ENCODE measurements at regions not wholly inside any gene's neighbourhood (a gene's known extent, or its start where the extent isn't known, plus 50 kb on each side); places are given as distances from the start of the nearest gene placed in this dataset.

DNA sequence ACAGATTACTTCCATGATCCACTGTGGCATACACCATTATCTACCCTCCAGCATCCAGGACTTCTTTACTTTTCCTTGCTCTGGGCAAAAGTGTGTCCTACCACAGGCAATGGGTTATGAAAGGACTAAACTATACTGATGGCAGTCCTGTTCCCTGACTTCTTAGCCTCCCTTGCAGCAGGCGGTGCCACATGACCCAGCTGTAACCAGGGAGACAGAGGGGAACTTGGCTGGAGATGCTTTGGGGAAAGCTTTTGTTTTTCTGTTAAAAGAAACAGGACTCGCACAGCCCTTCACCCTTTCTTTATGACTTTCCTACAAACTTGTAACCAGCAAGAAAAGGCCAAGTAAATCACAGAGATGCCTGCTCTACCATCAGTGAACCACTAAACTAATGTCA lies 394.4 kb downstream of the PCNX1 start:
- no peaks in the 10 kb centered on the region for H3K27me3 ChIP-seq (ENCODE audit: insufficient read depth, poor library complexity, severe bottlenecking)
- H3K4me3 ChIP-seq (replicated peaks; ENCODE audit: insufficient read depth, low read length): no peak overlapping the region
- no peak for TF ChIP-seq SPI1 (IDR thresholded peaks at IDR 0.05; ENCODE audit: borderline replicate concordance, low read depth)
- TF ChIP-seq, protein P1, sequence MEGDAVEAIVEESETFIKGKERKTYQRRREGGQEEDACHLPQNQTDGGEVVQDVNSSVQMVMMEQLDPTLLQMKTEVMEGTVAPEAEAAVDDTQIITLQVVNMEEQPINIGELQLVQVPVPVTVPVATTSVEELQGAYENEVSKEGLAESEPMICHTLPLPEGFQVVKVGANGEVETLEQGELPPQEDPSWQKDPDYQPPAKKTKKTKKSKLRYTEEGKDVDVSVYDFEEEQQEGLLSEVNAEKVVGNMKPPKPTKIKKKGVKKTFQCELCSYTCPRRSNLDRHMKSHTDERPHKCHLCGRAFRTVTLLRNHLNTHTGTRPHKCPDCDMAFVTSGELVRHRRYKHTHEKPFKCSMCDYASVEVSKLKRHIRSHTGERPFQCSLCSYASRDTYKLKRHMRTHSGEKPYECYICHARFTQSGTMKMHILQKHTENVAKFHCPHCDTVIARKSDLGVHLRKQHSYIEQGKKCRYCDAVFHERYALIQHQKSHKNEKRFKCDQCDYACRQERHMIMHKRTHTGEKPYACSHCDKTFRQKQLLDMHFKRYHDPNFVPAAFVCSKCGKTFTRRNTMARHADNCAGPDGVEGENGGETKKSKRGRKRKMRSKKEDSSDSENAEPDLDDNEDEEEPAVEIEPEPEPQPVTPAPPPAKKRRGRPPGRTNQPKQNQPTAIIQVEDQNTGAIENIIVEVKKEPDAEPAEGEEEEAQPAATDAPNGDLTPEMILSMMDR (IDR thresholded peaks at IDR 0.05; ENCODE audit: insufficient read depth, low read length): no peak
- no peak overlapping the region for H3K27ac ChIP-seq (replicated peaks)
- no peak for DNase-seq (ENCODE audit: low read depth in 1 of 2, low spot score in 1 of 2)

DNA sequence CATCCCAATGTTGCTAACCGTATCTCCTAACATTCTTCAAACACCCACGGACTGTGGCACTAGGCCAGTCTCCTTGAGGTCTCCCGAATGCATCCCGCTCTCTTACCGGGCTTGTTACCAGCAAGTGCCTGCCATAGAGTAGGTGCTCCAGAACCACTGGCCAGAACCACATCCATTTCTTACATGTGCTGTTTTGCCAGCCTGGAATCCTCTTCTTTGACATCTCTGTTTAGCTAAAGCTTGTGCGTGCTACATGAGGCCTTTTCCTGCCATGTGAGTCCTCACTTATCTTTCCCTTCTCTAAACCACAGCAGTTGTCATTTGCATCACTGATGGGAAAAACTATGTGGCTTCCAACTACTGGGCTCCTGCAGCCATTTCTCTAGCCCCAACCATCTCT lies 397.4 kb downstream of the PCNX1 start:
- no peak overlapping the region for H3K27ac ChIP-seq (replicated peaks)
- H3K27me3 ChIP-seq (ENCODE audit: insufficient read depth, poor library complexity, severe bottlenecking): no peaks in the 10 kb centered on the region
- no peak for DNase-seq (ENCODE audit: low read depth in 1 of 2, low spot score in 1 of 2)
- H3K4me3 ChIP-seq (replicated peaks; ENCODE audit: insufficient read depth, low read length): no peak overlapping the region
- TF ChIP-seq, protein P2, sequence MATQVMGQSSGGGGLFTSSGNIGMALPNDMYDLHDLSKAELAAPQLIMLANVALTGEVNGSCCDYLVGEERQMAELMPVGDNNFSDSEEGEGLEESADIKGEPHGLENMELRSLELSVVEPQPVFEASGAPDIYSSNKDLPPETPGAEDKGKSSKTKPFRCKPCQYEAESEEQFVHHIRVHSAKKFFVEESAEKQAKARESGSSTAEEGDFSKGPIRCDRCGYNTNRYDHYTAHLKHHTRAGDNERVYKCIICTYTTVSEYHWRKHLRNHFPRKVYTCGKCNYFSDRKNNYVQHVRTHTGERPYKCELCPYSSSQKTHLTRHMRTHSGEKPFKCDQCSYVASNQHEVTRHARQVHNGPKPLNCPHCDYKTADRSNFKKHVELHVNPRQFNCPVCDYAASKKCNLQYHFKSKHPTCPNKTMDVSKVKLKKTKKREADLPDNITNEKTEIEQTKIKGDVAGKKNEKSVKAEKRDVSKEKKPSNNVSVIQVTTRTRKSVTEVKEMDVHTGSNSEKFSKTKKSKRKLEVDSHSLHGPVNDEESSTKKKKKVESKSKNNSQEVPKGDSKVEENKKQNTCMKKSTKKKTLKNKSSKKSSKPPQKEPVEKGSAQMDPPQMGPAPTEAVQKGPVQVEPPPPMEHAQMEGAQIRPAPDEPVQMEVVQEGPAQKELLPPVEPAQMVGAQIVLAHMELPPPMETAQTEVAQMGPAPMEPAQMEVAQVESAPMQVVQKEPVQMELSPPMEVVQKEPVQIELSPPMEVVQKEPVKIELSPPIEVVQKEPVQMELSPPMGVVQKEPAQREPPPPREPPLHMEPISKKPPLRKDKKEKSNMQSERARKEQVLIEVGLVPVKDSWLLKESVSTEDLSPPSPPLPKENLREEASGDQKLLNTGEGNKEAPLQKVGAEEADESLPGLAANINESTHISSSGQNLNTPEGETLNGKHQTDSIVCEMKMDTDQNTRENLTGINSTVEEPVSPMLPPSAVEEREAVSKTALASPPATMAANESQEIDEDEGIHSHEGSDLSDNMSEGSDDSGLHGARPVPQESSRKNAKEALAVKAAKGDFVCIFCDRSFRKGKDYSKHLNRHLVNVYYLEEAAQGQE (IDR thresholded peaks at IDR 0.05; ENCODE audit: insufficient replicate concordance, low read depth): no peak
- TF ChIP-seq GABPA (IDR thresholded peaks at IDR 0.05; ENCODE audit: low read depth): no peak

DNA sequence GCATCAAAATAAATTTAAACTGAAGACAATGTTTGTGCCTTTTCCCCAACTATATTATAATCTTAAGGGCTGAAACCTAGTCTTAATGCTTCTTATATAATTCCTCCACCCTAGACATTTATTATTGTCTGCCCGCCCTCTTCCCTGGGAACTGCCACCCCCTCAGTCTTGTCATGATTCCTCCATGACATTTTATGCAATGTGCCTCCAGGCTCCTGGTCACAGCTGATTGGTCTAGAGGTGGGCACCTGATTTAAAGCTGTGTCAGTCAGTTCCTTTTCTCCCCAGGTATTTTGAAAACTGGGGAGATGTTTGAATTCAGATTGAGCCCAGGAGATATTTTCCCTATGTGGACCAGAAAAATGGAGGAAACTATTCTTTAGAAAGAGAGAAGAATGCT lies 401.4 kb downstream of the PCNX1 start:
- TF ChIP-seq, protein P2 (IDR thresholded peaks at IDR 0.05; ENCODE audit: insufficient replicate concordance, low read depth): no peak
- TF ChIP-seq POLR2AphosphoS5 (IDR thresholded peaks at IDR 0.05; ENCODE audit: low read depth) (no peak), SPI1 (IDR thresholded peaks at IDR 0.05; ENCODE audit: borderline replicate concordance, low read depth) (no peak), GABPA (IDR thresholded peaks at IDR 0.05; ENCODE audit: low read depth) (no peak)
- TF ChIP-seq, protein P1 (IDR thresholded peaks at IDR 0.05; ENCODE audit: insufficient read depth, low read length): no peak
- no peak overlapping the region for H3K27ac ChIP-seq (replicated peaks)
- H3K27me3 ChIP-seq (ENCODE audit: insufficient read depth, poor library complexity, severe bottlenecking): no peaks in the 10 kb centered on the region
- no peak for DNase-seq (ENCODE audit: low read depth in 1 of 2, low spot score in 1 of 2)
- no peak overlapping the region for H3K4me3 ChIP-seq (replicated peaks; ENCODE audit: insufficient read depth, low read length)

DNA sequence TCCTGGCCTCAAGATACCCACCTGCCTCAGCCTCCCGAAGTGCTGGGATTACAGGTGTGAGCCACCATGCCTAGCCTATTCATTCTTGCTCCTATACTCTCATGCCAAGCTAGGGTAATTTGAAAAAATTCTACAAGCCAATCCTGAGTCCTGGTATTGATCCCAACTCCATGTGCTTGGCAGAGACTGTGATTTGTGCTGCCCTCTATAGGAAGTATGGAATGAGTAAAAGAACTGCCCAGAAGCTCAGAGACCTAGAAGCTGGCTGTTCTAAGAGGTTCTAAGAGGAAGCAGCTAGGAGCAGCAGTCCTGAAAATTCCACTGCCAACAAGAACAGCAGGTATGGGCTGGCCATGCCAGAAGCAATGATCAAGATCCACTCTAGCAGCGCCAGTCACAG lies 402.5 kb downstream of the PCNX1 start:
- no peak for DNase-seq (ENCODE audit: low read depth in 1 of 2, low spot score in 1 of 2)
- Histone ChIP-seq H3K4me3 (replicated peaks; ENCODE audit: insufficient read depth, low read length) (no peak overlapping the region), H3K27ac (replicated peaks) (no peak overlapping the region), H3K27me3 (ENCODE audit: insufficient read depth, poor library complexity, severe bottlenecking) (no peaks in the 10 kb centered on the region)
- TF ChIP-seq POLR2AphosphoS5 (IDR thresholded peaks at IDR 0.05; ENCODE audit: low read depth): no peak
- TF ChIP-seq, protein P2 (IDR thresholded peaks at IDR 0.05; ENCODE audit: insufficient replicate concordance, low read depth): no peak
- no peak for TF ChIP-seq SPI1 (IDR thresholded peaks at IDR 0.05; ENCODE audit: borderline replicate concordance, low read depth)
- TF ChIP-seq, protein P1 (IDR thresholded peaks at IDR 0.05; ENCODE audit: insufficient read depth, low read length): no peak
- no peak for TF ChIP-seq GABPA (IDR thresholded peaks at IDR 0.05; ENCODE audit: low read depth)
